ENCODE measurements at regions not wholly inside any gene's neighbourhood (a gene's known extent, or its start where the extent isn't known, plus 50 kb on each side); places are given as distances from the start of the nearest gene placed in this dataset.
"Not testable (repeated sequence)": the region's sequence is repeated elsewhere in the genome, so short reads cannot be mapped to it uniquely, and the experiment has no call there.

DNA sequence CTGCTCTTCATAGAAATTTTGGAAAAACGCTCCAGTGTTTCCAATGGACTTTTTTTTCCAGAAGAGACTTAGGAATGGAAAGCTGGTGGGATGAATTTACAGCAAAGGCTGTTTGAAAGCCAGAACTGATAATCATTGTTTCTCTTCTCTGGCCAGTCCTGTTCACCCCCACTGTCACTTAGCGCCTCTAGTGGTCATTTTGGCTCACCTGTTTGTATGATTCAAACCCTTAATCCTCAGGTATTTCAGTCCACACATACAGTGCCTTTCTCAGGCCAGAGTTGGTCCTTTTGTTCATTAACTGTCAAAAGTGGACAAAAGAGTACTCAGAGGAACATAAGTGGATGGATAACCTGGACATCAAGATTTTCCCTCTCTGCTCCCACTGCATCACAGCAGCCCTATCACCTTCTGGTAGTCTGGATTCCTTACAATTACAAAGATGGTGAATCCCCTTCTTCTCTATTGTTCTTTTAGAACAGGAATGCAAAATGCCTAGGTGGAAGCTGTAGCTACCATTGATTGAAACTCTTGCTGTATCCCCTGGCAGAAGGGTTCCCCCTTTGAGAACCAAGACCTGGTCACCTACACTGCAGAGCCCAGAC is 177.6 kb upstream of the OLFM3 start:
- DNase-seq = peak in 1 of 4 experiments; percentile 0

DNA sequence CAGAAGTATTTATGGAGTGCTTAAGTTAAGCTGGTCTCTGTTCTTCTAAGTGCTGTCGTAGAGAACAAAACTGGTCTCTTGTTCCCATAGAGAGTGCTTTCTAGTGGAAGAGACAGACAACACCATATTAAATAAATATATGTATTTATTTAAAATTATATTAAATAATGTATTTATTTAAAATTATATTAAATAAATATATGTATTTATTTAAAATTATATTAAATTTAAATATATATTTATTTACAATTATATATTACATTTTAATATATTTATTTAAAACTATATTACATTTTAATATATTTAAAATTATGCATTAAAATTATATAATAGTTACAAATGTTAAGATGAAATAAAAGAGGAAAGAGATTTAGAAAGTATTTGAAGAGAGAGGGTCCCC is 175.5 kb upstream of the OLFM3 start:
- DNase-seq = no peak

DNA sequence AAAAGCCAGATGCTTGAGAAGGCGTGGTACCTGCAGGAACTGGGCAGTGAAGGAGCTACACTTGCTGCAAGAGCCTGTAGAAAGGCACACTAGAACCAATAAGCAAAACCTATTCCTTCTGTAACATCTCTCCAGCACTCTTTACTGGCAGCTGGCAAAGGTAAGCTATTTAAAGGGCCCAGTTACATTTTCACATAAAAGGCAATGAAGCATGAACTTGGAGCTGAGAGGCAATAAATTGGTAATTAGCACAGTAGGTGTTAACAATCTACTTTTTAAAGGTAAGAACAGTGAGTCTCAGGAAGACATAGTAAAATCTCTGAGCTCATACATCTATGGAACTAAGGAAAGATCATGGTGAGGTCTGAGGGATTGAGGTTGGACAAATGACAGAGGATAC is 167.1 kb upstream of the OLFM3 start:
- no peak for DNase-seq

DNA sequence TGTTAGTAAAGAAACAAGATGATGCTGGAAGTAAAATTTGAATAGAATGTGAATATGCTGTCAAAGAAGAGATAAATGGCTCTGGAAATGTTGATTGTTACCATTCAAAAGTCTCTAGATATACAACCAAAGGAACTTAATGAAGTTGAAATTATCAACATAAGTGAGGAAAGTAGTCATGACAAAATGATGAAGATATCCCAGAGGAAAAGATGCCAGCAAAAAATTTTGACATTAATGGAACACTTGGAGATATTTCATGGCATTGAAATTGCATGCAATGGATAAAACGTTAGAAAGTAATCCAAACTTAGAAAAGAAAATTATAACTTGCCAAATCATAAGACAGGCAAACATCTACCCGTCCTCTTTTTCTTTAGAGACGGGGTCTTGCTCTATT is 154.5 kb upstream of the OLFM3 start:
- DNase-seq = no peak

DNA sequence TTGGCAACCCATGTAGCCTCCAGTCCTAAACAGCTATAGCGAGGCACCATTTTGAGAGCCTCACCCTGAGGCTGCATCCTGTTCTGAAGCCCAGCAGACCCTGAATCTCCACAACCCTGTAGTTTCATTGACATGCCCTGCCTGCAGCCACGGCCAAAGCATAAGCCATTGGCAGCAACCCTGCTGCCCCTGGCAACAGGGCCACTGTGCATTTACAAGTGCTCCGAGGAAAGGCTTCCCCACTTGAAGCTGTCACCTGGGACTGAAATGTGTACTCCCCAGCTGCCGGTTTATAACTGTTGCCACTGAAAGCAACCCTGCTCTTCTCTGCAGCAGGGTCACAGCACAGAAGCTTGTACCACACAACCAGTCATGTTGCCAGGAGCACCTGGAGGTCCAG is 124.2 kb upstream of the OLFM3 start:
- no peak for DNase-seq

DNA sequence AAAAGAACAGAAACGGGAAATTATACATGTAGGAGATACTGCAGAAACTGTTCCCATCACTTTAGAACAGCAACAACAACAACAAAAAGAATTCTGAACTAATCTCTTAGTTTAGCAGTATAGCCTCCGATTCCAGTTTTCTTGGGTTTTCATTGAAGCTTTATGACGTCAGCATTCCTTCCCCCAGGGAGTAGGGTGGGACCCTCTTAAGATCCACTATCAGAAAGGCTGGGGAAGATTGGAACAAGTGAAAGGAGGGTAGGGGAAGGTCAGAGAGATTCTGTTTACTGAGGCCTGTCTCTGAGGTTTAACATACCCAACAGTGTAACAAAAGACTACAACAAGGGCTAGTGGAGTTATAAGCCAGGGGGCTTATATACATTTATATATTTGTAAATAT is 121.4 kb upstream of the OLFM3 start:
- no peak for DNase-seq

DNA sequence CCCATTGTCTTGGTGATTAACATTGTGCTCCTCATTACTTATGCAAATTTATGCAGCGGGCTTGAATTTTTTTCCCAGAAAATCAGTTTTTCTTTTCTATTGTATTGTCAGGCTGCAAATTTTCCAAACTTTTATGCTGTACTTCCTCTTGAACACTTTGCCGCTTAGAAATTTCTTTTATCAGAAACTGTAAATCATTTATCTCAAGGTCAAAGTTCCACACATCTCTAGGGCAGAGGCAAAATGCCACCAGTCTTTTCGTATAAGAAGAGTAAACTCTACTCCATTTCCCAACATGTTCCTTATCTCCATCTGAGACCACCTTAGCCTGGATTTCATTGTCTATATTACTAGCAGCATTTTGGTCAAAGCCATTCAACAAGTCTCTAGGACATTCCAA is 113.9 kb upstream of the OLFM3 start:
- no peak for DNase-seq

DNA sequence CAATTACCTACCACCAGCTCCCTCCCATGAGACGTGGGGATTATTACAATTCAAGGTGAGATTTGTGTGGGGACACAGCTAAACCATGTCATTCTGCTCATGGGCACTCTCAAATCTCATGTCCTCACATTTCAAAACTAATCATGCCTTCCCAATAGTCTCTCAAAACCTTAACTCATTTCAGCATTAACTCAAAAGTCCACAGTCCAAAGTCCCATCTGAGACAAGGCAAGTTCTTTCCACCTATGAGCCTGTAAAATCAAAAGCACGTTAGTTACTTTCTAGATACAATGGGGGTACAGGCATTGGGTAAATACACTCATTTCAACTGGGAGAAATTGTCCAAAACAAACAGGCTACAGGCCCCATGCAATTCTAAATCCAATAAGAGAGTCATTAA is 112.8 kb upstream of the OLFM3 start:
- not testable (repeated sequence) for DNase-seq

DNA sequence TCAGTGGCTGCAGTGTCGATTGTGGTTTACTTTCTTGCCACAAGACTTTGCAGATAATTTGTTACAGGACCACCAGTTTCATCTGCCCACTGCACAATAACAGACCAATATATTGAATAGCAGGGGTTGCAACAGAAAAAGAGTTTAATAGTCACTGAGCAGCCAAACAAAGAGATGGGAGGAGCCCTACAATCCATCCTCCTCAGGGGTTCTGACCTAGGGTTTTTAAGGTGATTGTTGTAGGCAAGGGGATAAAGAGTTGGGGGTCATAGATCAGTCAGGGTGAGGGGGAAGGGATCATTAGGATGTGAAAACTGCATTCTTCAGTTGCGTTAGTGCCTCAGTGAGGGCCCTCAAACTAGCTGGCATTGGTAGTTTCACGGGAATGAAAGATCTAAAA is 110.7 kb upstream of the OLFM3 start:
- DNase-seq = no peak

DNA sequence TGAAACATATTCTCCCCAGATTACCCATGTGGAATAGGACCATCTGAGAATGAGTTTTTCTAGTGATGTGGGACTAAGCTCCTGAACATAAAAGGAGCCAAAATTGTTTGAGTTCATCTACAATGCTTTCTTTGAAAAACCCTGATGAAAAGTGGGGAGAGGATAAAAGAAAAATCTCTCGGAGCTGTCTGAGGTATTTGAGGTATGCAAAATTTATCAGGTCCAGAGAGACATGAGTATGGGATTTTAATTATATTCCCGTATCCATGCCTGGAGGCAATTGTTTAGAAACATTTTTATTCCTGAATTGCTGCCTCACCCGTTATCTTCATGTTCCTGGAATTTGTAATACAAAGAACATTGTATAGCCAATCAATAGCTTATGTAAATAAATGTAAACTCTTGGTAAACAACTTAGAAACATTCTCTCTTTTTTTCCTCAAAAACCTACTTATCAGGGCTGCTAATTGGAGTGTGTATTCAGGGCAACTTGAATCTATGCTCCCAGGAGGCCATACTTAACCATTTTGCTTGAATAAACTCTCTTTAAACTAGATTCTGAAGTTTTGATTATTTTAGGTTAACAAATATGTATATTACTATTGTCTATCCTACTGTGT is 109.3 kb upstream of the OLFM3 start:
- no peak for DNase-seq

DNA sequence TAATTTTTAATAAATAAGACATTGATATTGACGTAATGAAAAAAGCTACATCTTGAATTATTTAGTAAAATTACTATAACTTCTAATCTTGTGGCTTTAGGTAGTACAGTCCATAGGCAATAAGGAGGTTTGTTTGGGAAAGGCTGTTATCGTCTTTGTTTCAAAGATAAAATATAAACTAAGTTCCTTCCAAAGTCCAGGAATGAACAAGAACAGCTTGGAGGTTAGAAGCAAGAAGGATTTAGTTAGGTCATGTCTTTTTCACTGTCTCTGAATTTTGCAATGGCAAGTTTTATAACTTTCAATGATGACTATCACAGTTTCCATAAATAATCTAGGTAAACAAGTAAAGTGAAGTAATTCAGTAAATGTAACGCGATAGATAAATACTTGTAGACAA is 106.9 kb upstream of the OLFM3 start:
- DNase-seq = no peak

DNA sequence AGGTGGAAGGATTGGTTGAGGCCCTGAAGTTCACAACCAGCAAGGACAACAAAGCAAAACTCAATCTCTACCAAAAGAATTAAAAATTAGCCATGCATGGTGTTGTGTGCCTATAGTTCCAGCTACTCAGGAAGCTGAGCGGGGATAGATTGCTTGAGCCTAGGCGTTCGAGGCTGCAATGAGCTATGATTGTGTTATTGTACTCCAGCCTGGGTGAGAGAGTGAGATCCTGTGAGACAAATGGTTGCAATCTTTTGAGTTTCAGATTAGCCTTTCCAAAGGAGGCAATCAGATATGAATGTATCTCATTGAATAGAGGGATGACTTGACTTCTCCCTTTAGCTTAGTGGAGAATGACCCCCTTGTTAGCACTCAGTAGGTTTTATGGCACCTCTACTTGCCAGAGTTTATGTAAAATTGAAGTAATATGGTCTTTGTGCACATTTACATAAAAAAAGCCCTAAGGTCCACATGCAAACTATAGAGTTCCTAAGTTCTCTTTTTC is 105.6 kb upstream of the OLFM3 start:
- no peak for DNase-seq

DNA sequence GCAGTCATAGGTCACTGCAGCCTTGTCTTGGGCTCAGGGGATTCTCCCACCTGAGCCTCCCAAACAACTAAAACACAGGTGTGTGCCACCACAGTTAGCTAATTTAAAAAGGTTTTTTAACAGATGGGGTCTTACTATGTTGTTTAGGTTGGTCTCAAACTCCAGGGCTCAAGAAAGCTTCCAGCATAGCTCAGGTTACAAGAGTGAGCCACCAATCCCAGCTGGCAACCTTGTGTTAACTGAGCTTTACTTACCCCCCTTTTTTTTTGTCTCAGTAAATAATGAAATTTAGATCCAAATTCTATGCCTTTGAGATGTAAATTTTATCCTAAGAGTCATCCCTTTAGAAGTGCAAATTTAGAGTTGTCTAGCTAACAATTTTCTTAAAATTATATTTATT is 103.9 kb upstream of the OLFM3 start:
- no peak for DNase-seq

DNA sequence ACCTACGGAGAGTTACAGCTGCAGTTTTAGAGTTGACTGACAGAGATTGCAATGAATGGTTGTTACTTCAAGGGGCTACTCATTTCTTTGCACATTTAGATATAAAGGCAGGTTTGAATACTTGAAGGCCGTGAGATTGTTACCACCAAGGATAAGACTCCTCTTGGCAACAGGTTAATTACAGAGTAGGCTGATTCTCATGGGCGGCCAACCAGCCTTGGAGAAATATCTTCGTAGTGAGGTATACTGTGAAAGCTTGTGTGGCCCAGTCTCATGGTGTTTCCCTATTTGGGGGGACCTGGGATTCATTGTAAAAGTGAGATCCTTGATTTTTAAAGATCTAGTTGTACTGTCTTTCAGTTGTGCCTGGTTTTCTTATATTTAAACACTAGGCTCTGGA is 103.2 kb upstream of the OLFM3 start:
- no peak for DNase-seq

DNA sequence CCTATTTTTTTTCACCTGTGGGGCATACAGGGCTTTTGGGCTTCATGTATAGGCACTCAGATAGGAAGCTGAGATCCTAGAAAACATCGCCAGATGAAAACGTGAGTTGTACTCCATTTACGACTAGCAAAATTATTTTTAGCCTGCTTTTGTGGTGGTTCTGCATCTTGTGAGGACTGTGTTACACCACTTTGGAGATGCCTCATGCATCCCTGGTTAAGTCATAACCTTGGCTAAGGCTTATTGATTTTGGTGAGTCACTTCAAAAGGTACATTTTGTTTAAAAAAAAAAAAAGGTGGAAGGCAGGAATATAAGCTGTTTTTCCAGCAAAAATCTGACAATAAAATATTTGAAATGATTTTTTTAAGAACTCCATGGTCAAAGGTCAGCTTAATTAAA is 101.8 kb upstream of the OLFM3 start:
- DNase-seq = no peak

DNA sequence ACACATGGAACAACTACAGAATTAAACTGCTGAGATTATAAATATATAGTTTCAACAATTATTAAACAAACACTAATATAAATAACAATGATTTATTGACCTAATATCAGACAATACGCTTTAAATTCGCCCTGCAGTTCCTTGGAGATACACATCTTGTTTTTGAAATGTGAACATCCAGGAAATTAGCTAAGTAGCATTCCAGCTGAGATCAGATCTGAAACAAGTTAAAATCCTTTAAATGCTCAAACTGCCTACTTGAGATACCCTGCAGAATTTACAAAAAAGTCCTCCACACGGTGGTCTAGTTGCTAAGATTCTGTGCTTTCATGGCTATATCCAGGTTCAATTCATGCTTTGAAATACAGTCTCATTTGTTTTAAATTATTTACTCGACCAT is 101.4 kb upstream of the OLFM3 start:
- no peak for DNase-seq

DNA sequence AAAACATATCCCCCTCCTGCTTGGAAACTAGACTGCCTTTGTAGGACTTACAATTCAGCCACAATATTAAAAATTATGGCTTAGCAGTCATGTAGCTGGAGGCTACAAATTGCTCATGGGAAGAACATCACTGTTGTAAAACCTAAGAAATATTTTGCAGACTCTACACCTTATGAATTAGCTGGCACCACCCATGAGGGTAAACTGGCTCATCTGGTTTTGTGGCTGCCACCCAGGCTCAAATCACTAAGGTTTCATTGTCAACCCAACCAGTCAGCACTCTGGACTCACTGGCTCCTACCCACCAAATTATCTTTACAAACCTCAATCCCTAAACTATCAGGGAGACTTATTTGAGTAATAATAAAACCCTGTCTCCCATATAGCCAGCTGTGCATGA is 100.7 kb upstream of the OLFM3 start:
- no peak for DNase-seq

DNA sequence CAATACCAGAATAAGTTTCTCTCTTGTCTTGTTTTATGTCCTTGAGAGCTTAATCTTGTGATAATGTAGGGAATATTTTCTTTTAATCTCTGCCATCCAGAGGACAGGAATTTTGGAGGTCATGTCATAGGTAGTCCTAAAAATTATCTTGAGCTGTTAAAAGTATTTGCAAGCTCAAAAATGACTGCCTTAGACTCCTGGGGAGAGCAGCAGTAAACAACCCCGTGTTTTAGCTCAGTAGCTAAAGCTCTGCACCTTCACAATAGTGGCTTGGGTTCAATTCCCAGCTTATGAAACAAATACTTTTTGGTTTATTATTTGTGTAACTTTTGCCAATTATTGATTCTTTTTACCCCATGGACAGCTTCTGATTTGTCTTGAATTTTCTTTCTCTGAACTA is 99.4 kb upstream of the OLFM3 start:
- no peak for DNase-seq

DNA sequence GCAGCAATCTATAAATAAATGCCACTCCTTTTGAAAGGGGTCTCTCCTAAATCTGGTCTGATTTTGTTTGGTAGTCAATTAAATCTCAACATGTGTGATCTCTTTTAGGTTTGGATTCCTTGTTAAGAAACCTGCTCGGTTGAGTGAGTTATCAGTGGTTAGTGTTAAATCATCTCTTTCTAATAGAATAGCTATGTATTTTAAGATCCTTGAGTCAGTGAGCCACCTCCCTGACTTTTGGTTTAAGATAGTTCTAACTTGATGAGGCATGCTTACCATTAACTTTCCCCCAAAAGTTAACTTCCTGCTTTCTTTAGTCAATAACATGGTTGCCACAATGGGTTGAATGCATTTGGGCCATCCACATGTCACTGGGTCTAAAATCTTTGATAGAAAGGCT is 93.1 kb upstream of the OLFM3 start:
- no peak for DNase-seq

DNA sequence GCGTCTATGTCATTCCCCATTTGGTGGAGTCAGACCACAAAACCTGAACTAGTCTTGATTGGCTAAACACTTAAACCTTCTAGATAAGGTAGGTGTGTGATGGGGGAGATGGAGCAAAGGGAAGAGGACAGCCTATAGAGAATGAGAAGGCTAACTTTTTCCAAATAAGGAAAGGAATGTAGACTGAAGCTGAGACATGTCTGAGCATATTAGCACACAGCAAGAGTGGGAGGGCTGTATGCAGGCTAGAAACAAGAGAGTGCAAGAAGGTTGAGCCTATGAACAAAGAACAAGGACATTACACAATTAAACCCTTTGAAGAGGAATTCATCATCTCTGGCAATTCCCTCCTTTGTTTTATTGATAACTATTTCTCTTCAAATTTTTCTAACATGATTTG is 89.2 kb upstream of the OLFM3 start:
- no peak for DNase-seq

DNA sequence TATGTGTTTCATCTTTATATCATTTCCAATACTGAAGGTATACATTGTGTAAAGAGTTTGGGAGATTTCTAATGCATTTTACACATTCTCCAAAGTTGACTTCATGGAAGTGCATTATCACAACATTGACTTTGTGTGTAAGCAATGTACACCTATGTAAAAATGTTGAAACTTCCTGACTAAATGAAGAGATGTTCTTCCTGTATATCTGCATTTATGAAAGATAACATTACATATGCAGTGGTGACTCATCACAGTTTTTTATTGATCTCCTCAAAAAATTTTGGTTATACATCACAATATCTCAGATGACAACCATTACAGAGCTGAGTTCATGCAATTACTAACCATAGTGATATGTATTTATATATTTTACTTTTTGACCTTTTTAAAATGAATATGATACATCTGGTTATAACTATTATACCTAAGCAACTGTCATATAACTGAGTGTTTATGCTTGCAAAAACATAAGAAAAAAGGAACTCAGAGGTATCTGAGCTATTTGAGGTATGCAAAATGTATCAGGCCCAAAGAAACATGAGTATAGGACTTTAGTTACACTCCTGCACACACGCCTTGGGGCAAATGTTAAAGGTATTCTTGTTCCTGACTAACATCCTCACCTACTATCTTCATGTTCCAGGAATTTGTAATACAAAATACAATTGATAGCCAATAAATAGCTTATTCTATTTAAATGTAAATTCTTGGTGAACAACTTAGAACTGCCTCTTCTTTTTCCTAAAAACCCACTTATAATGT is 88.2 kb upstream of the OLFM3 start:
- DNase-seq = no peak

DNA sequence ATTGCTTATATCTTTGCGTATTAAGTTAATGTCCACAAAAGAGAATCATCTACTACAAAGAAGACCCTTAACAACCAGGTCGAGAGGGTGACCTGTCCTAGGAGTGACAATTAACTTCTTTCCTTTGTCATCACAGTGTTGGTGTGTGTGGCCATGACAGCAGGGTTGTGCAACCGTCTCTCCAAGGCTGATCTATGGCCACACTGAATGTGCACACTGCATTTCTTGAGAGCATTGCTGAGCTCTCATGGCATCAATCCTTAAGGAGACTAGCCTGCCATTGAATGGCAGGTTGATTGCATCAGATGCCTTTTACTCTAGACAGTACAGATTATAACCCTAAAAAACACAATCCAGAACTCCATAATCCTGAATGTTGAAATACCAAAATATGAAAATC is 86.5 kb upstream of the OLFM3 start:
- DNase-seq = no peak

DNA sequence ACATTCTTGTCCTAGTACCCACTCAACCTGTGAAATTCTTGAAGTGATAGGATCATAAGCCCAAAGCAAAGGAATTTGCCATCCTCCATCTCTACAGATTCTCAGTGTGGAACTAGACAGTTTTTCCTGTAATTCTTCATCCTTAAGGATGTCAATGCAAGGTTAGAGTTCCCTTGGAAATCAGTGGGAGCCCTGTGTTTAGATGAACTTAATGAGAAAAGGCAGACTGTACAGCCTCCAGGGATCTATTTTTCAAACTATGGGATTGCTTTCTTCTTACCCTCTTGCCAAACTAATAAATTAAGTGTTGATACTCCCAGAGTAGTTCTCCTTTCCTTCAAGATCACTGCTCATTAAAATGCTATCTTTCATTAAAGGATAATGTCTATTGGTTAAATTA is 78.1 kb upstream of the OLFM3 start:
- no peak for DNase-seq

DNA sequence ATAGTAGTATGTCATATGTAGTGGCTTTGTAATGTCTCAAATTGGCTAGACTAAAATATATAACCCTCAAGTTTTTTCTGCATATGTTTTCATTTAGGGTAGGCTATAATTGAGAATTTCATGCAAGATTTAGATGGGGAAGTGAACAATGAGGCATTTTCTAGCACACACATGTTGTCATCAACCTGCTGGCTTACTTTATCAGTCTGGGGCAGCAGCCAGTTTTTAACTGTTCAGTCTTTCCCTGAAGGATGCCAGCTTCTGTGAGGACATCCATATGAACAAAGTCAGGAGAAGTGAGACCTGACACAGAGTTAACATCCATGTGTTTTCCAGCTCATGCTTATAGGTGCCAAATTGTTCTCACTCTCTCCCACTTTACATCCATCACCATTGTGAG is 74.7 kb upstream of the OLFM3 start:
- DNase-seq = no peak

All from suppressor macrophage (primary cell).